ENCODE measurements at regions not wholly inside any gene's neighbourhood (a gene's known extent, or its start where the extent isn't known, plus 50 kb on each side); places are given as distances from the start of the nearest gene placed in this dataset.
"Not testable (repeated sequence)": the region's sequence is repeated elsewhere in the genome, so short reads cannot be mapped to it uniquely, and the experiment has no call there.

DNA sequence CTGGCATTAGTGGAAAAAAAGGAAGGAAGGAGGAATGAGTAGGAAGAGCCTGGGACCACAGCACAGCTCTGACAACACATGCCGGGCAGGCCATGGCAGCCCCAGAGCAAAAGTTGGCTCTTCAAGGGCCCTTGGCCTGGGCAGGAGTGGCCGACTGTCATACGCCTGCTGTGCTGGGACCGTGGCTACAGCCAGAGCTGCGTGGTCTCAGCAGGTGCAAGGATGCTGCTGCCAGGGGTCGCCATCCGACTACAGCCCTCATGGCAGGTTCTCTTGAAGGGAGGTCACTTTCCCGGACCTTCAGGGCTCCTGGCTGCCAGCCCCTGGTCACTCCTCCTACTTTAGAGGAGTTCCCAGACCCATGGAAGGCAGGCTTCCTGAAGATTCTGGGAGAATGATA is 109.9 kb downstream of the ARL4C start:
- DNase-seq = no peak
- no peak overlapping the region for H3K4me2 ChIP-seq (ENCODE audit: low read depth, low read length)
- H3K36me3 ChIP-seq (replicated peaks; ENCODE audit: insufficient read depth, low read length) = no peaks in the 10 kb centered on the region
- no peaks in the 10 kb centered on the region; the same call in 1 of the 2 replicates for H3K9me3 ChIP-seq (replicated peaks; ENCODE audit: insufficient read depth, low read length)
- H3K9me2 ChIP-seq (replicated peaks; ENCODE audit: insufficient read depth, low read length) = no peaks in the 10 kb centered on the region
- no peaks in the 10 kb centered on the region for H3K4me1 ChIP-seq (ENCODE audit: low read length)
- H3K79me2 ChIP-seq (ENCODE audit: low read length) = no peaks in the 10 kb centered on the region
- no peaks in the 10 kb centered on the region for H3F3A ChIP-seq (ENCODE audit: insufficient read depth, low read length)
- H3K27ac ChIP-seq (ENCODE audit: low read length) = no peak overlapping the region
- H4K20me1 ChIP-seq (ENCODE audit: insufficient read depth, low read length) = no peaks in the 10 kb centered on the region
- no peak for TF ChIP-seq EZH2phosphoT487 (IDR thresholded peaks at IDR 0.05; ENCODE audit: low read length)
- no peak for TF ChIP-seq EZH2 (optimal IDR thresholded peaks at IDR 0.05; ENCODE audit: low read depth, low read length)
- TF ChIP-seq, protein P1, sequence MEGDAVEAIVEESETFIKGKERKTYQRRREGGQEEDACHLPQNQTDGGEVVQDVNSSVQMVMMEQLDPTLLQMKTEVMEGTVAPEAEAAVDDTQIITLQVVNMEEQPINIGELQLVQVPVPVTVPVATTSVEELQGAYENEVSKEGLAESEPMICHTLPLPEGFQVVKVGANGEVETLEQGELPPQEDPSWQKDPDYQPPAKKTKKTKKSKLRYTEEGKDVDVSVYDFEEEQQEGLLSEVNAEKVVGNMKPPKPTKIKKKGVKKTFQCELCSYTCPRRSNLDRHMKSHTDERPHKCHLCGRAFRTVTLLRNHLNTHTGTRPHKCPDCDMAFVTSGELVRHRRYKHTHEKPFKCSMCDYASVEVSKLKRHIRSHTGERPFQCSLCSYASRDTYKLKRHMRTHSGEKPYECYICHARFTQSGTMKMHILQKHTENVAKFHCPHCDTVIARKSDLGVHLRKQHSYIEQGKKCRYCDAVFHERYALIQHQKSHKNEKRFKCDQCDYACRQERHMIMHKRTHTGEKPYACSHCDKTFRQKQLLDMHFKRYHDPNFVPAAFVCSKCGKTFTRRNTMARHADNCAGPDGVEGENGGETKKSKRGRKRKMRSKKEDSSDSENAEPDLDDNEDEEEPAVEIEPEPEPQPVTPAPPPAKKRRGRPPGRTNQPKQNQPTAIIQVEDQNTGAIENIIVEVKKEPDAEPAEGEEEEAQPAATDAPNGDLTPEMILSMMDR (IDR thresholded peaks at IDR 0.05; ENCODE audit: low read length) = no peak
- no peak overlapping the region for H3K4me3 ChIP-seq (ENCODE audit: low read length)
- H2AFZ ChIP-seq (ENCODE audit: low read length) = no peak overlapping the region
- H3K27me3 ChIP-seq (replicated peaks; ENCODE audit: insufficient read depth, low read length) = no peaks in the 10 kb centered on the region
- no peak overlapping the region for H3K9ac ChIP-seq (ENCODE audit: low read length)

DNA sequence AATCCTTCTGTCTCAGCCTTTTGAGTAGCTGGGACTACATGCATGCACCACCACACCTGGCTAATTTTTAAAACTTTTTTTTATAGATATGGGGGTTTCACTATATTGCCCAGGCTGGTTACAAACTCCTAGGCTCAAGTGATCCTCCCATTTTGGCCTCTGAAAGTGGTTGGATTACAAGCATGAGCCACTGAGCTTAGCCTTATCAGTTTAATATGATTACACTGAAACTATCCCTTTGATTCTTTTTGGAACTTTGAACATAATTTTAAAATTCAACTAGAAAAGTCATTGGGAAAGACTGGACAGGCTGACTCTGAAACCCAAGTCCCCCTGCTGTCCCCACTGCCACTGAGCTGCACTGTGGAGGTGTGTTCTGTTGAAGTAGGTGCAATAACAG is 114.8 kb downstream of the ARL4C start:
- H4K20me1 ChIP-seq (ENCODE audit: insufficient read depth, low read length) = no peaks in the 10 kb centered on the region
- H3K4me2 ChIP-seq (ENCODE audit: low read depth, low read length) = no peak overlapping the region
- no peaks in the 10 kb centered on the region for H3K27me3 ChIP-seq (replicated peaks; ENCODE audit: insufficient read depth, low read length)
- no peaks in the 10 kb centered on the region for H3F3A ChIP-seq (ENCODE audit: insufficient read depth, low read length)
- H2AFZ ChIP-seq (ENCODE audit: low read length) = no peak overlapping the region
- H3K36me3 ChIP-seq (replicated peaks; ENCODE audit: insufficient read depth, low read length) = no peaks in the 10 kb centered on the region
- TF ChIP-seq EZH2phosphoT487 (IDR thresholded peaks at IDR 0.05; ENCODE audit: low read length) = no peak
- TF ChIP-seq EZH2 (optimal IDR thresholded peaks at IDR 0.05; ENCODE audit: low read depth, low read length) = no peak
- TF ChIP-seq, protein P1 (IDR thresholded peaks at IDR 0.05; ENCODE audit: low read length) = no peak
- H3K27ac ChIP-seq (ENCODE audit: low read length) = no peak overlapping the region
- no peak overlapping the region for H3K4me3 ChIP-seq (ENCODE audit: low read length)
- no peaks in the 10 kb centered on the region for H3K79me2 ChIP-seq (ENCODE audit: low read length)
- no peak for DNase-seq
- H3K4me1 ChIP-seq (ENCODE audit: low read length) = no peaks in the 10 kb centered on the region
- H3K9me2 ChIP-seq (replicated peaks; ENCODE audit: insufficient read depth, low read length) = no peaks in the 10 kb centered on the region
- H3K9ac ChIP-seq (ENCODE audit: low read length) = no peak overlapping the region
- H3K9me3 ChIP-seq (replicated peaks; ENCODE audit: insufficient read depth, low read length) = no peaks in the 10 kb centered on the region; the same call in 1 of the 2 replicates

GRCh38 chr2:234378958-234379357 is 117.9 kb downstream of the ARL4C start:
- not testable (repeated sequence) for H3K27me3 ChIP-seq (replicated peaks; ENCODE audit: insufficient read depth, low read length); H3K9me2 ChIP-seq (replicated peaks; ENCODE audit: insufficient read depth, low read length); H4K20me1 ChIP-seq (ENCODE audit: insufficient read depth, low read length); H3K9me3 ChIP-seq (replicated peaks; ENCODE audit: insufficient read depth, low read length); H3K9ac ChIP-seq (ENCODE audit: low read length); H3K4me1 ChIP-seq (ENCODE audit: low read length); H2AFZ ChIP-seq (ENCODE audit: low read length); H3K4me3 ChIP-seq (ENCODE audit: low read length); H3K36me3 ChIP-seq (replicated peaks; ENCODE audit: insufficient read depth, low read length); H3K4me2 ChIP-seq (ENCODE audit: low read depth, low read length); DNase-seq; H3K79me2 ChIP-seq (ENCODE audit: low read length); H3K27ac ChIP-seq (ENCODE audit: low read length); H3F3A ChIP-seq (ENCODE audit: insufficient read depth, low read length)

GRCh38 chr2:234378440-234378839 is 118.4 kb downstream of the ARL4C start:
- no peaks in the 10 kb centered on the region for H3K79me2 ChIP-seq (ENCODE audit: low read length)
- H3K4me1 ChIP-seq (ENCODE audit: low read length) = no peaks in the 10 kb centered on the region
- DNase-seq = no peak
- H2AFZ ChIP-seq (ENCODE audit: low read length) = no peak overlapping the region
- no peaks in the 10 kb centered on the region for H4K20me1 ChIP-seq (ENCODE audit: insufficient read depth, low read length)
- H3K27me3 ChIP-seq (replicated peaks; ENCODE audit: insufficient read depth, low read length) = no peaks in the 10 kb centered on the region
- H3K4me3 ChIP-seq (ENCODE audit: low read length) = no peak overlapping the region
- no peak overlapping the region for H3K9ac ChIP-seq (ENCODE audit: low read length)
- H3K9me2 ChIP-seq (replicated peaks; ENCODE audit: insufficient read depth, low read length) = no peaks in the 10 kb centered on the region
- H3K27ac ChIP-seq (ENCODE audit: low read length) = no peak overlapping the region
- no peak for TF ChIP-seq EZH2 (optimal IDR thresholded peaks at IDR 0.05; ENCODE audit: low read depth, low read length)
- TF ChIP-seq, protein P1 (IDR thresholded peaks at IDR 0.05; ENCODE audit: low read length) = no peak
- no peak for TF ChIP-seq EZH2phosphoT487 (IDR thresholded peaks at IDR 0.05; ENCODE audit: low read length)
- H3F3A ChIP-seq (ENCODE audit: insufficient read depth, low read length) = no peaks in the 10 kb centered on the region
- H3K4me2 ChIP-seq (ENCODE audit: low read depth, low read length) = no peak overlapping the region
- no peaks in the 10 kb centered on the region; the same call in 1 of the 2 replicates for H3K9me3 ChIP-seq (replicated peaks; ENCODE audit: insufficient read depth, low read length)
- no peaks in the 10 kb centered on the region for H3K36me3 ChIP-seq (replicated peaks; ENCODE audit: insufficient read depth, low read length)
